ELF-1 (cell line): ENCODE measurements at regions not wholly inside any gene's neighbourhood (a gene's known extent, or its start where the extent isn't known, plus 50 kb on each side); places are given as distances from the start of the nearest gene placed in this dataset.
"Not testable (repeated sequence)": the region's sequence is repeated elsewhere in the genome, so short reads cannot be mapped to it uniquely, and the experiment has no call there.

ENCODE experiments used
- DNase-seq: peaks from one replicate; pipeline ENCODE4 v3.0.0-alpha.2; 2016; ENCODE audit warnings: low read depth, low spot score

DNA sequence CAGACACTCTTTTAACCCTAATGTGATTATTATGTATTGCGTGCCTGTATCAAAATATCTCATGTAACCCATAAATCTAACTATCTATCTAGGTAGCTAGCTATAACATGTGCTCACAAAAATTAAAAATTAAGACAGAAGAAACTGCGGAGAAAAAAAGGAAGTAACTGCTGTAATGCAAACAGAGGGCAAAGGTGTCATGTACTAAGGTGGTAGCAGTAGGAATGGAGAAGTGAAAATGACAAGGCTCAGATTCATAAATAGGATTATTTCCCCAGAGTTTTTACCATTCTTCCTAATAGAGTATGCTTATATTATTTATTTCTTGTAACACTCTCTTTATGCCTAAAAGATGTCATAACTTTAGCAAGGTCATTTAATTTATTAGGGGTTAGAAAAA lies 1527.5 kb upstream of the C9orf72 start:
- DNase-seq: no peak

DNA sequence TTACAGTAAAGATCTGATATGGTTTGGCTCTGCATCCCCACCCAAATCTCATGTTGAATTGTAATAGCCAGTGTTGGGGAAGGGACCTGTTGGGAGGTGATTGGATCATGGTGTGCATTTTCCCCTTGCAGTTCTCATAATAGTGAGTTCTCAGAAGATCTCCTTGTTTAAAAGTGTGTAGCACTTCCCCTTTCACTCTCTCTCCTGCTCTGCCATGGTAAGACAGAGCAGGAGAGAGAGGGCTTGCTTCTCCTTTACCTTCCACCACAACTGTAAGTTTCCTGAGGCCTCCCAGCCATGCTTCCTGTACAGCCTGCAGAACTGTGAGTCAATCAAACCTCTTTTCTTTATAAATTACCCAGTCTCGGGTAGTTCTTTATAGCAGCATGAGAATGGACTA lies 1530.9 kb upstream of the C9orf72 start:
- DNase-seq: not testable (repeated sequence)

DNA sequence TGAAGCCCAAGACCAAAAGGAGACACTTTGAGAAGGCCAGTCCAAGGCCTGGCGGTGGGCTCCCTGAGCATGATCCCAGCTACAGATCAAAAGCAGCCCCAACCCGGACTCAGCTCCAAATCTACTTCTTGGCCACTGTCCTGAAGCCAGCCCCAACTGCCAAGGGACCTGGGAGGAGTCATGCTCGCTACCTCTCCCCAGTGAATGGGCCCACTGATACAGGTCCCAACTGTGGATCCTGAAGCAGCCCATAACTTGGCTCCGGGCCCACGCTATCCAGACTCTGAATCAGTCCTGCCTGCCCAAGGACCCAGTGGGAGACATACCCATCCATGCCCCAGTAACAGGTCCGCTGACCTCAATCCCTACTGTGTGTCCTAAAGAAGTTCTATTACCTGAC lies 1545.3 kb upstream of the C9orf72 start:
- no peak for DNase-seq

DNA sequence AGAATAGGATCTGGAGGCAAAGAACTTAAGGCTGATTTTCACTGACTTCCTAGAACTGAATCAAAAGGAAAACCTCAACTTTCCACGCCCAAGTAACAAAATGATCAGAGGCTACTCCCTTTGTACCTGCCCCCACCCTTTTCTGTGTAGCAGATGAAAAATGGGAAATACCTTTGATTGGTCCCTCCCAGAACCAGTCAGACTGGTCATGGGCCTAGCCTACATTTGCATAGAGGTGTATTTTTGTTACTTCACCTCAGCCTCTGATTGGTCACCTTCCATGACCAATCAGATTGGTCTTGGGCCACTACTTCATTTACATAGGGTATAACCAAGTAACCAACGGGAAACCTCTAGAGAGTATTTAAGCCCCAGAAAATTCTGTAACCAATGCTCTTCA lies 1553.5 kb upstream of the C9orf72 start:
- DNase-seq: no peak

DNA sequence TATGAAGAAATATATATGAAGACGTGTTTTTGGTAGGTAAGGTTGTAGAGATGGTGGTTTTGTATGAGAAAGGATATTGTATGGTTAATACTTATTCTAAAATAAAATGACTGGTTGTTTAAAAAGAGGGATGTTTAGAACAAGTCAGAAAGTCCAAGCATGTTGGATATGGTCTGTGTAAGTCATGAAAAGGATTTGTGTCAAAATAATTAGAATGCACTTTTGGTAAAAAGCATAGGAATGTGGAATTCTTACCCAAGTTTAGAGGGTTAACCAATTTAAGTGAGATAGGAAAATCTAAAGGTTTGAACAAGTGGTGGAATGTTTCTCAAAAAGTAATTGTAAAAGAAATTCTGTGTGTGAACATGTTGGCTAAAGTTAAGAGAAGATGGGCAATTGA lies 1556.5 kb upstream of the C9orf72 start:
- no peak for DNase-seq

DNA sequence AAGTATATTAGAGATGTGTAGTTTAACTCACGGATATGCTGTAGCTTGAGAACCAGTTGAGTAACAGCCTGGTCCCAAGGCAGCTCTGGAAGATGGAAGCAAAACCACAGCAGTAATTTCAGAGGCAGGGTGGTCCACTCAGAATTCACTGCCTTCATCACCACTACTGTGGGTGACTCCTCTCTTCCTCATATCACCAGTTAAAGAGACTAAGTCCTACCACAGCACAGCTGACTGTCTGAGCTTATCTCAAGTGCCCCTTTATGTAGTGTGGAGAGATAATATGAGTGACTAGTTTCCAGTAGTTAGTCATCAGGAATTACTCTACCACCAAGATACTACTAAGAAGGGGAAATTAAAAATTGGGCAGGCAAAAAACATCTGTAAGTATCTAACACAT lies 1571.2 kb upstream of the C9orf72 start:
- no peak for DNase-seq

DNA sequence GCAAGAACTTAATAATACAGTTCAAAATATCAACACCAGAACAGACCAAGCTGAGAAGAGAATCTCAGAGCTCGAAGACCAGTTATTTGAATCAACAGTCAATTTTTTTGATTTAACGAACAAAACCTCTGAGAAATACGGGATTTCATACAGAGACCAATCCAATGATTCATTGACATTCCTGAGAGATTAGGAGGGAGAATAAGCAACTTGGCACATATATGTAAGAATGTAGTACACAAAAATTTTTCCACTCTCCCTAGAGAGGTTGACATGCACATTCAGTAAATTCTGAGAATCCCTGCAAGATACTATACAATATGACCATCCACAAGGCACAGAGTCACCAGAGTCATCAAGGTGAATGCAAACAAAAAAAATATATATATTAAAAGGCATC lies 1577.3 kb upstream of the C9orf72 start:
- DNase-seq: no peak

DNA sequence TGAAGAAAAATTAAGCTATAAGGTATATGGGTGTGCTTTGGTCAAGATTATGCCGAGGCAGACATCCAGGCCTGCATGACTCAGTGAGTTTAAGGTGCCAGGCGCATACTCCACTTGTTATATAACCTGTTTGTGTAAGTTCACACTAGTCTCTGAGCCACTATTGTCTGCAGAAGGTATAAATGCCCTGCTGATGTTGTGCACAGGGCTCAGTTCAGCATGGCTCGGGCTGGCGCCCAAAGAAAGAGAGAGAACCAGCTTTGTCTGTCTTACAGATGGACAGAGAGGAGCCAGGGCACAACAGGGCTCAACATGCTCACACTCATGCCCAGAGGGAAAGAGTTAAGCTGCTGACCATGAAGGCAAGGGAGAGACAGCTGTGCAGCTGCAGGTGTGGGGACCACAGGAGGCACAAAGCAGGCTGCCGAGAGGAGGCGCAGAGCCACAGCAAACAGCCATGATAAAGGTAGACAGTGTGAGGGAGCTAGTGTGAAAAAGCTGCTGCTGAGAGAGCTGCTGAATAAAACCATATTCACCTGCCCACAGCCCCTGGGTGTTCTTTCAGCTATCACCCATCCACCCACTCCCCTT lies 1587.6 kb upstream of the C9orf72 start:
- peak; percentile 4 for DNase-seq

DNA sequence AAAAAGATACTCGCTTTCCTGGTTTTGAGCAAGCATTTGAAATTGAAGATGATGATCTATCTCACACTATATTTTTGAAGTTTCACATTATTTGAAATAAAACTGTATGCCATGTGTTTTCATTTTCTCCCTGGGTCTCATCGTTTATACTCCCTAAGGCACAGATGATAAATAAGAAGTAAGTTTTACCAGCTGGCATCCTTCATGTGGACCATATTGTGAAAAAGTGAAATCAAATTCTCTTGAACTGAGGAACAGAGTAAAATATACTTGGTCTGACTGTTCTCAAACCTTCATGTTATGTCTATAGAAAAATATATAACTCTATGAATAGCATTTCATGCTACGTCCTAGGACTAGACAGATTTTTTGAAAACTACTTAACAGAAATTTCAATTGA lies 1600.9 kb upstream of the C9orf72 start:
- DNase-seq: no peak

DNA sequence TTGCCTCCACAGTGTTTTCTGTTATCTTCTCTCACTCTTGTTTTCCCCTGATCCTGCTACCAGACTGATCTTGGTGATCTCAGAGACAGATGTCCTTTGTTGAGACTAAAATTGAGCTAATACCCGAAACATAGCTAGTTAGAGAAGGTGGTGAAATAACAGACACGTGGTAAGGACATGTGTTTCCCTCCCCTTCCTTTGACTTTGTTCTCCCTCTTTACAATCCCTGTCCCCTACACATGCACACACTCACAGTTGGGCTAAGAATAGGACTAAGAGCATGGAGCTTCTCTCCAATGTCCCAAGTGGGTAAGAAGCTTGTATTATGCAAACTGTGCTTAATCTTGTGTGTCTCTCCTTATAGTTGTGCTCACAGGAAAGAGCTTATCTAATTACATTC lies 1603.0 kb upstream of the C9orf72 start:
- no peak for DNase-seq

DNA sequence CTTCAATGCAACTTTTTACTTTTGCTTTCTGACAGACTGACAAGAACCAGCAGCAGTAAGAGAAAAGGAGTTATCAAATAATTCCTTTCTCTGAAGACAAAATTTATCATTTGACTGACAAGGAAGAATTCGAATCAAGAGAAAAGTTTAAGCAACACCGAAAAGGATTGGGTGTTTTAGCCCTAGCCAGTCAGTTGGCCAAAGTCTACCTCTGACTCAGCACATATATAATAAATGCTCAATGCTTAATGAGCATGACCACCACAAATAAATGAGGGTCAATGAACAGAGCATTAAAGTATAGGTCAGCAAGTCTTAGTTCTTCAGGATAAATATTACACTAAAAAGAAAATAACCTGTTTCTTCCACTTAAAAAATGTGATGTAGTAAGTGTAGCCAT lies 1603.5 kb upstream of the C9orf72 start:
- DNase-seq: no peak

DNA sequence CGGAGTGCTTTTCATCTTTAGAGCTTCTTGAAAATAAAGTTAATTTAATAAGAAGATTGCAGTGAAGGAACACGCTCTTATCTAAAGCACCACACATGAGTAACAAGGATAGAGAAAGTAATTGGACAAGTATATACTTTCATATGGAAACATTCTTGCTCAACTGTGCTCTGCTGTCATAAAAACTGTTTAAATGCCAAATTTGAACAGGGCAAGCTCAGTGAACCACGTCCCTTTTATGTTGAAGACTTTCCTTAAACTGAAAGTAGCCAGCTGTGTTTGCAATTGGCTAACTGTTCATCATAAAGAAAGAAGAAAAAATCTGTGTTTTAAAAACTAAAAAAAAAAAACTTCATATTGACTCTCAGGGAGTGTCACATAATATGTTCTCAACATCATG lies 1610.7 kb upstream of the C9orf72 start:
- DNase-seq: no peak

DNA sequence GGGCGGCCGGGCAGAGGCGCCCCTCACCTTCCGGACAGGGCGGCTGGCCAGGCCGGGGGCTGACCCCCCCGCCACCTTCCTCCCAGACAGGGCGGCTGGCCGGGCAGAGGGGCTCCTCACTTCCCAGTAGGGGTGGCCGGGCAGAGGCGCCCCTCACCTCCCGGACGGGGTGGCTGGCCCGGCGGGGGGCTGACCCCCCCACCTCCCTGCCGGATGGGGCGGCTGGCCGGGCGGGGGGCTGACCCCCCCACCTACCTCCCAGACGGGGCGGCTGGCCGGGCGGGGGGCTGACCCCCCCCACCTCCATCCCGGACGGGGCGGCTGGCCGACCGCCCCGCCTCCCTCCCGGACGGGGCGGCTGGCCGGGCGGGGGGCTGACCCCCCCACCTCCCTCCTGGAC lies 1615.5 kb upstream of the C9orf72 start:
- not testable (repeated sequence) for DNase-seq

DNA sequence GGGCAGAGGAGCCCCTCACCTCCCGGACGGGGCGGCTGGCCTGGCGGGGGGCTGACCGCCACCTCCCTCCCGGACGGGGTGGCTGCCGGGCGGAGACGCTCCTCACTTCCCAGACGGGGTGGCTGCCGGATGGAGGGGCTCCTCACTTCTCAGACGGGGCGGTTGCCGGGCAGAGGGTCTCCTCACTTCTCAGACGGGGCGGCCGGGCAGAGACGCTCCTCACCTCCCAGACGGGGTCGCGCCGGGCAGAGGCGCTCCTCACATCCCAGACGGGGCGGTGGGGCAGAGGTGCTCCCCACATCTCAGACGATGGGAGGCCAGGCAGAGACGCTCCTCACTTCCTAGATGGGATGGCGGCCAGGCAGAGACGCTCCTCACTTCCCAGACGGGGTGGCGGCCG lies 1615.9 kb upstream of the C9orf72 start:
- not testable (repeated sequence) for DNase-seq

DNA sequence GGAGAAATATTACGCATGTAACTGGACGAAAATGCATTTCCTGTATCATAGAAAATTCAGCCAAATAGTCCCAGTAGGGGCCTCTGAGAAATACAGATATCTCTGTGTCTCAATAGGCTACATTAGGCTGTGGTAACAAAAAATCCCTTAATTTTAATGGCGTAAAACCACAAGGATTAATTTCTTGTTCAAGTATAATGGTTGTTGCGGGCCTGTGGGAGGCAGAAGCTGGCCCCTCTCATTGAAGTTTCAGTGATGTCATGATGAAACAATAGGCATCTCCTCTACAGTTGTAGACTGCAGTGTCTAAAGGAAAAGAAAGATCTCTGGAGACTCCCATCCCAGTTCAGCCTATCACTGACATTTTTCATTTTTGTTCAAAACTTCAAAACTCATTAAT lies 1625.6 kb upstream of the C9orf72 start:
- DNase-seq: no peak

DNA sequence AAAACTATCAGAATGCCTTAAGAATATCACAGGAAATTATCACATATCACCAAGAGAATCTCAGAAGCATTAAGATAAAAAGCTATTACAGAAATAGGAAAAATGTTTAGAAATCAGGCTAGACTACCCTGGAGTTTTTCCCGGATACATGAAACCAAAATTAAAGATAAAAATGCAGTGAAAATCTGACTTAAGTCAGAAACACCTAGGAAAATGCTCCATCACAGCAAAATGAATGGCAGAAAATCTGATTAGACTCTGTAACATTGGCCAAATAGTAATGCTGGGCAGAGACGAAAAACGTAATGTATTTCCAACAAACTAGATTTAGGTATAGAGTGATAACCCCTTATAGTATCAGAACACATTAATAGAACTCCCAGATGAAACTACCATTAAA lies 1626.7 kb upstream of the C9orf72 start:
- DNase-seq: no peak

DNA sequence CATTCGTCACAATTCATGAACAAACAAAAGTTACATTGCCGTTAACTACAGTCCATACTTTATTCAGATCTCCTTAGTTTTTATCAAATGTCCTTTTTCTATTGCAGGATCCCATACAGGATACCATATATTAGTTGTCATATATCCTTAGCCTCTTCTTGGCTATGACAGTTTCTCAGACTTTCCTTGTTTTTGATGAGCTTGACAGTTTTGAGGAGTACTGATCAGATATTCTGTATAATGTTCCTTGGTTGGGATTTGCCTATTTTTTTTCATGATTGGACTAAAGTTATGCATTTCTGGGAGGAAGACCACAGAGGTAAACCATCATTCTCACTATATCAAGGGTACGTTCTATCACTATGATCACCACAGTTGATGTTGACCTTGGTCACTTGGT lies 1627.4 kb upstream of the C9orf72 start:
- no peak for DNase-seq

DNA sequence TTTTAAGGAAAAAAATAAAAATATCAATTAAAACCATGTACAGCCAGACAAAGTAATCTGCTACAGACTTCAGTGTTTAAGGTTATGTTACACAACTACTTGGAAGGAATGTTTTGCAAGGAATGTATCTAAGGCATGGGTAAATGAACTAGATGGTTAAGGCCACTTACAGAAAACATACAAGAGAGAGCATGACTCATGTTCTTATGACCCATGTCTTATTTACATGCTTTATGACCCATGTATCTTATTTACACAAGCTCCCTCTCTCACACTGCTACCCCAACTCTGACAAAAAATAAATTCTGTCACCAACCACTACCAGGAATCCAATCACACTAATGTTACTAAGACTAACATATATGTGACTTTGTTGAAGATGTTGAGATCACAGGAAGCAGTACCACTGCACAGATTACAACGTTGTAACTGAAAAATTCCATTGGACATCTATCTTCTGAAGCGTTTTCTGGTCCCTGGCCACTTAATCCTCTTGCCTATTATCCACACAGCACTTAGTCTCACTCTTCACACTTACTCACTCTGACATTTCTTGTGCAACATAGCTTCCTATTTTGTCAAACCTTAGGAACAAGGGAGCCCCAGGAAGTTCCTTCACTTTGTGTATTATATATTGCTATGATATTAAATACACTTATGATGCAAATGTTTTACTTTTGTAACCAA lies 1630.1 kb upstream of the C9orf72 start:
- DNase-seq: no peak

DNA sequence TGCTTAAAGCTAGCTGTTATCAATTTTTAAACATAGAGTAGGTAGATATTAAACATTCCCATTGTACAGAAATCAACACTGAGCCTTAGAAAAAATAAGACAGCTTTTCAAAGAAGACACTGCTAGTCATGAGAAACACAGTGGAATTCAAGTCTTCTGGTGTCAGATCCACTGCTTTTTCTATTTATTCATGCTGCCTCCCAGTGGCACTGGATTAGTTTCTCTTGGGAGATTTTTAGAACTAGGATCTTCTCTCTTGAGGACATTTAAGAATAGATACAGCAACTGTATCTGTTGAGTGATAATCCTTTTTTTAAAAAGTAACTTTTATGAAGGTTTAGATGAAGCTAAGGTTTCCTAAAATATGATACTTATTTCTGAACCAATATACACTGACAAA lies 1635.4 kb upstream of the C9orf72 start:
- no peak for DNase-seq

DNA sequence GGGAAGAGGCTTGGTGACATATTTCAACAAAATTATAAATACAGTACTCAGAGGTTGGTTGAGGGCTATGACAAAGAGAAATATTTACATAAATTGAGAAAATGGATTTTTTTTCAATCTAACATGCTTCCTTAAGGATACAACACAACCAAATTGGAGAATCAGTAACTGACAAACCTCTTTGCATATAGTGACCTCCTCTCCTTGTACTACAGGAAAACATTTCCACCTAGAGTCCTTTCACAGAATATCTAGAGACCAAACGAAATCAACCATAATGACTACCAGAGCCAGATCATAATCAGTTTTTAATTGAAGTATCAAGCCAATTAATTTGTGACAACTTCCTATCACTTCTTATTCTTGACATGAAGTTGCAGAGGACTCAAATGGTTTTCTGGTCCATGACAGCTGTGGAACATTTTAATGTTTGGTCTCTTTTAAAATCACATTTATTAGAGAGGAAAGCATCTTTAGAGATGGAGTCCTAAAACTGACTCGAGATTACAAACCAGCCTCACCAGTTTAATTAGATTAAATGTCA lies 1636.5 kb upstream of the C9orf72 start:
- DNase-seq: no peak

DNA sequence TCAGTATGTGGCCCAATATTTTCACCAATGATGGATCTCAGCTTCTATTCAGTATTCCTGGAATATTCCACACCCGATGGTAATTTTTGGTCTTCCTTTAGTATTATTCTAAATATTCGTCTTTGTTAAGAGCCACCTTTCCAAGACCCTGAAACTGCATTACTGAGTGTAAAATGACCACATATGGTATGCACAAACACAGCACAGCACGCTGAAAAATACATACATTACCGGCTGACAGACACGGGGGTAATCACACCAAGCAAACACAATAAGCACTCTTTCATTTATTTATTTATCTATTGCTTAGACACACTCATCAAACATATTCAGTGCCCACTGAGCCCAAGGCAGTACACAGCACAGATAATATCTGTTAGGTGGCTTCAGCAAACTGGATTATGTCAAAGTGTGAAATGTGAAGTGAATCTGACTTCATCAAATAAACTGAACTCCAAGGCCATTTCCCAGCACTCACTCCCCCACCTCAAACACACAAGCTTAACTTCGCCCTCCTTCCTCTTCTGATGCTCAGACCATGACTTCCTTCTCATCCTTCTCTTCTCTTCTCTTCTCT lies 1637.8 kb upstream of the C9orf72 start:
- DNase-seq: no peak

DNA sequence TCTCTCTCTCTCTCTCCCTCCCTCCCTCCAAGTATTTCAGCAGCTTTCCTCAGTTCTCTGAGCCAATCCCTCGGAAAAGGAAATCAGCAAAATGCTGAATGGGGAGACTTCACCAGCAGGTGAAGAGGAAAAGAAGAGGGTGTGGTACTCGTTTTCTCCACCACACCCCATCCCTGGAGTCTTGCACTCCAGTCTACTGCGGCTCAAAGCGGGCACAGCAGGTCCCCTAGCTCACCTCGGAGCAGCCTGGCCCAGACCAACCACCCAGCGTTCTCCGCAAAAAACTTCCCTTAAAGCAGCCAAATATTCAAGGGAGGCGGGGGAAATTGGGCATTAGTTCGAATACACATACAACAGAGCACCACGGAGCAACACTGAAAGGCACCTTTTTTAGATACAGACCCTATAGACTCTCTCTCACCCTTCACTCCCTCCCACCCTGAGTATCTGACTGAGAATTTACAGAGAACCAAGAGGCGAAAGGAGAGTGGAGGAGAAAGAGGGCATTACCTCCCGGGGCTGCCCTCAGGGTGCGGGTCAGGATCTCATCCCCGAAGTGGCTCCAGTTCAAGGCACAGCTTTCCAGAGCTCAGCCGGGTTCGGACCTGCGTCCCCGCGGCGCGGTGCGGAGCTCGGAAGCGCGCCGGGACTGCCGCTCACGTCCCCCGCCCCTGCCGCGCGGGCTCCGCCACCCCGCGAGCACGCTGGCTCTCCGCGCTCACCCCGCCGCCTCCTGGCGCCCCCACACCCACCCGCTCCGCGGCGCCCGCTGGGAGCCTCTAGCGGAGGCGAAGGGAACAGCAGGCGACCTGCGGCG lies 1638.5 kb upstream of the C9orf72 start:
- peak; percentile 65 for DNase-seq
